Kidney (tissue), 13 donors: ENCODE measurements at regions not wholly inside any gene's neighbourhood (a gene's known extent, or its start where the extent isn't known, plus 50 kb on each side); places are given as distances from the start of the nearest gene placed in this dataset.
"Not testable (repeated sequence)": the region's sequence is repeated elsewhere in the genome, so short reads cannot be mapped to it uniquely, and the experiment has no call there.

Source experiments
- DNase-seq, 5 donors: peaks; one replicate each; pipeline ENCODE4 v3.0.0-alpha.2; 2013 to 2020
- FAIRE-seq: peaks from 2 replicates; lab custom pipeline; 2012; peaks lifted over from hg19 to GRCh38; lab: Jason Lieb, UNC
- H3K27ac ChIP-seq, 2 donors: one replicate each; pipeline ENCODE4 v1.7.0; 2013; ENCODE audit warnings: low read depth in 2 of 2, low read length in 2 of 2, inconsistent platforms in 1 of 2
- H3K27me3 ChIP-seq: one replicate; pipeline ENCODE4 v1.7.1; 2013; ENCODE audit warnings: low read length, inconsistent platforms; ENCODE audit not compliant: control insufficient read depth, insufficient read depth
- H3K36me3 ChIP-seq, 3 donors: one replicate each; pipeline versions ENCODE4 v1.7.0 to v1.7.1; 2013; ENCODE audit warnings: low read length in 3 of 3, control low read depth in 1 of 3, inconsistent platforms in 1 of 3; ENCODE audit not compliant: insufficient read depth in 3 of 3, control insufficient read depth in 2 of 3
- H3K4me1 ChIP-seq, 3 donors: one replicate each; pipeline versions ENCODE4 v1.7.0 to v1.7.1; 2013; ENCODE audit warnings: low read length in 3 of 3, inconsistent platforms in 1 of 3, low read depth in 1 of 3; ENCODE audit not compliant: control insufficient read depth in 2 of 3, insufficient read depth in 2 of 3
- H3K4me3 ChIP-seq, 3 donors: one replicate each; pipeline versions ENCODE4 v1.7.0 to v1.8.1; 2013; ENCODE audit warnings: low read length in 3 of 3, control low read depth in 1 of 3, inconsistent platforms in 1 of 3
- H3K9ac ChIP-seq, 3 donors: one replicate each; pipeline versions ENCODE4 v1.7.0 to v1.7.1; 2013; ENCODE audit warnings: low read length in 3 of 3, control low read depth in 1 of 3, inconsistent platforms in 1 of 3
- H3K9me3 ChIP-seq, 3 donors: one replicate each; pipeline versions ENCODE4 v1.7.0 to v1.7.1; 2013; ENCODE audit warnings: low read length in 3 of 3, control low read depth in 1 of 3, inconsistent platforms in 1 of 3; ENCODE audit not compliant: control insufficient read depth in 2 of 3, insufficient read depth in 1 of 3
- intact Hi-C: fragments of 100-400 bp; cut with DNase I; formaldehyde crosslinking; loops from one replicate; pipeline ENCODE4 v1.11.1; 2022
- TF ChIP-seq, protein P1 (sequence below): IDR thresholded peaks from 3 replicates; pipeline ENCODE4 v1.5.1; 2012; ENCODE audit warnings: mild to moderate bottlenecking, moderate library complexity, borderline replicate concordance; ENCODE audit not compliant: insufficient read depth; ENCODE audit errors: extremely low read depth
- donor health status: control.
- donor health status: control.
- donor health status: control.
- donor health status: control.
- donor health status: control.
- donor health status: DM: yes; HTN: yes; CAD: no.
- donor health status: Normal renal cell carcinoma (clear cell type).

DNA sequence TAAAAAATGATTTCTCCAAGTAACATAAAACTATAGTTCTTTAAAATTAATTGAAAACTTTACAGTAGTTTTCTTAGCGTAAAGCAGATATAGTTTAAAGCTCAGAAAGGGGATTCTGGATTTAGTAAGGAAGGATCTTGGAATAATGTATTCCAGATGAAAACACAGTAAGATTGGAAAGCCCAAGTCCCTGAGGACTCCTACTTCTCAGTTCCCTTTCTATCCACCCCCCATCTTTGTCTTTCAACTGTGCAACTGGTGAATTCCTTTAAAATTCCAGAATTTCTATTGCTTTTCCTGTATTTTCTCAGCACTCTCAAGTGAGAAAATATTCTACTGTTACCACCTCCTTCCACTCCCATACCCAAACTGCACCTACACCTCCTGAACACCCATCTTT, 184.5 kb upstream of the FBN2 start:
- Histone ChIP-seq H3K4me1 (no peaks in the 10 kb centered on the region), H3K27me3 (no peaks in the 10 kb centered on the region), H3K36me3 (no peaks in the 10 kb centered on the region), H3K4me3 (no peak overlapping the region), H3K9me3 (no peaks in the 10 kb centered on the region), H3K9ac (no peak overlapping the region), H3K27ac (no peak overlapping the region)
- DNase-seq (no peak), FAIRE-seq (no peak)
- TF ChIP-seq, protein P1, sequence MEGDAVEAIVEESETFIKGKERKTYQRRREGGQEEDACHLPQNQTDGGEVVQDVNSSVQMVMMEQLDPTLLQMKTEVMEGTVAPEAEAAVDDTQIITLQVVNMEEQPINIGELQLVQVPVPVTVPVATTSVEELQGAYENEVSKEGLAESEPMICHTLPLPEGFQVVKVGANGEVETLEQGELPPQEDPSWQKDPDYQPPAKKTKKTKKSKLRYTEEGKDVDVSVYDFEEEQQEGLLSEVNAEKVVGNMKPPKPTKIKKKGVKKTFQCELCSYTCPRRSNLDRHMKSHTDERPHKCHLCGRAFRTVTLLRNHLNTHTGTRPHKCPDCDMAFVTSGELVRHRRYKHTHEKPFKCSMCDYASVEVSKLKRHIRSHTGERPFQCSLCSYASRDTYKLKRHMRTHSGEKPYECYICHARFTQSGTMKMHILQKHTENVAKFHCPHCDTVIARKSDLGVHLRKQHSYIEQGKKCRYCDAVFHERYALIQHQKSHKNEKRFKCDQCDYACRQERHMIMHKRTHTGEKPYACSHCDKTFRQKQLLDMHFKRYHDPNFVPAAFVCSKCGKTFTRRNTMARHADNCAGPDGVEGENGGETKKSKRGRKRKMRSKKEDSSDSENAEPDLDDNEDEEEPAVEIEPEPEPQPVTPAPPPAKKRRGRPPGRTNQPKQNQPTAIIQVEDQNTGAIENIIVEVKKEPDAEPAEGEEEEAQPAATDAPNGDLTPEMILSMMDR: no peak
- intact Hi-C loops: no loop called here

DNA sequence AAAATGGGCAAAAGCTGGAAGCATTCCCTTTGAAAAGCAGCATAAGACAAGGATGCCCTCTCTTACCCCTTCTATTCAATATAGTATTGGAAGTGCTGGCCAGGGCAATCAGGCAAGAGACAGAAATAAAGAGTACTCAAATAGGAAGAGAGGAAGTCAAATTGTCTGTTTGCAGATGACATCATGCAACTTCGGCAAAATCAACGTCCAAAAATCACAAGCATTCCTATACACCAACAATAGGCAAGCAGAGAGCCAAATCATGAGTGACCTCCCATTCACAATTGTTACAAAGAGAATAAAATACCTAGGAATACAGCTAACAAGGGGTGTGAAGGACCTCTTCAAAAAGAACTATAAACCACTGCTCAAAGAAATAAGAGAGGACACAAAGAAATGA, 192.0 kb upstream of the FBN2 start:
- H3K4me1 ChIP-seq, H3K9me3 ChIP-seq, H3K36me3 ChIP-seq, FAIRE-seq, H3K4me3 ChIP-seq, H3K27ac ChIP-seq, H3K27me3 ChIP-seq, DNase-seq, intact Hi-C loops, H3K9ac ChIP-seq: not testable (repeated sequence)

DNA sequence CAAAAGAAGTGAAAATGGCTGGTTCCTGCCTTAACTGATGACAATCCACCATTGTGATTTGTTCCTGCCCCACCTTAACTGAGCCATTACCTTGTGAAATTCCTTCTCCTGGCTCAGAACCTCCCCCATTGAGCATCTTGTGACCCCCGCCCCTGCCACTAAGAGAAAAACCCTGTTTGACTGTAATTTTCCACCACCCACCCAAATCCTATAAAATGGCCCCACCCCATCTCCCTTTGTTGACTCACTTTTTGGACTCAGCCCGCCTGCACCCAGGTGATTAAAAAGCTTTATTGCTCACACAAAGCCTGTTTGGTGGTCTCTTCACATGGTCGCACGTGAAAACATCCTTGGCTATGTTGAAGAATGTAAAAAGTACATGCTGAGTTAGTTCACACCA, 197.6 kb upstream of the FBN2 start:
- H3K4me3 ChIP-seq, H3K27me3 ChIP-seq, H3K9me3 ChIP-seq, FAIRE-seq, DNase-seq, H3K9ac ChIP-seq, H3K27ac ChIP-seq, H3K4me1 ChIP-seq, intact Hi-C loops, H3K36me3 ChIP-seq: not testable (repeated sequence)

DNA sequence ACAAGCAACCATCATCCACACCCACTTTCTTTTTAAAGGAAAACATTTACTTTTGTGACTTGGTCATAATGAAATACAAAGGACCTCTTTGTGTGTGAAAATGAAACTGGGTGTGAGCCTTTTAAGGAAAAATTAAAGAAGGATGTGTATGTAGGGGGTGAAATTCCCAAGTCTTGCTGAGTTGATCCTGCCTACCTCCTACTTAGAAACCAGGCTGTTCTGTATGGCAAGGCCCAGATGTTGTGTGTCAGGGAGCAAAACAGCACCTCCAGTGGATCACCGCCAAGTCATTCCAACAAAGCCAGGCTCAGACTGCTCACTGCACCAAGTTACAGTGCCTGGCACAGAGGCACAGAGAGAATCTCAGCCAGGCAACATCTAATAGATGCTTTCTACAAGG, 198.5 kb upstream of the FBN2 start:
- Histone ChIP-seq H3K9ac (no peak overlapping the region), H3K27me3 (no peaks in the 10 kb centered on the region), H3K36me3 (no peaks in the 10 kb centered on the region), H3K27ac (no peak overlapping the region), H3K9me3 (no peaks in the 10 kb centered on the region), H3K4me3 (no peak overlapping the region), H3K4me1 (no peaks in the 10 kb centered on the region)
- FAIRE-seq (no peak), DNase-seq (peak in 1 of 5 donors; percentile 3)
- TF ChIP-seq, protein P1: no peak
- intact Hi-C loops: no loop called here
